ENCODE measurements at regions not wholly inside any gene's neighbourhood (a gene's known extent, or its start where the extent isn't known, plus 50 kb on each side); places are given as distances from the start of the nearest gene placed in this dataset.
"Not testable (repeated sequence)": the region's sequence is repeated elsewhere in the genome, so short reads cannot be mapped to it uniquely, and the experiment has no call there.

DNA sequence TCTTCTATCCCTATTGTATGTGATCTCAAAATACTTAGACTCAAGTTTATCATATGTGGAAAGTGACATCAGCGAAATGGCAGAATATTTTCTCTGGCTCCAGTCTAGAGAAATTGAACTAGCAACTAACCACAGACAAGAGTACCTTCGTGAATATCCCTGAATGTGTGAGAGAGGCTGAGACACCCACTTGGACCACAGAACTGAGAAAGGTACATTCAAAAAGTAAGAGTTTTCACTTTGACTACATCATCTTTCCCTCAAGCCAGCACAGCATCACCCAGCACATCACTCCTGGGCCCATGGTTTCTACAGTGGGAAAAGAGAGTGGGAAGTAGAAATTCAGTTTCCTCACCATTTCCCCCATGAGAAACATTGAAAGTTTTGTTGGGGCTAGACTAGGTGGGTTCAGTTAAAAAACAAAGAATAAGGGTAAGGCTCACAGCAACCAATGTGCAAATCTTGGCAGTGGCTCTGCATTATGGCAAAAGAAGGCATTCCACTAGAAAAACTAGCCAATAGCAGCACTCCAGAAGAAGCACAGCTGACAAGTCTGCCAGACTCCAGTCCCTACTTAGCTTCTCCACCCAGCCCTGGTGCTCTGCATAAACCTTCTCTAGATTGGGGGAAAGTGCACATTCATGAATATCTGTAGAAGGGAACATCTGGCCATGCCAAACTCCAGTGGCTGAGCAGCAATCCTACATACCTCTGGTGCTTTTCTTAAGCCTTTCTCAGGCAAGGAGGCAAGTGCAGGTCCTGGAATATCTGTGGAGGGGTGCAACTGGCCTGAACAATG lies 225.6 kb upstream of the VLDLR start:
- DNase-seq = no peak

DNA sequence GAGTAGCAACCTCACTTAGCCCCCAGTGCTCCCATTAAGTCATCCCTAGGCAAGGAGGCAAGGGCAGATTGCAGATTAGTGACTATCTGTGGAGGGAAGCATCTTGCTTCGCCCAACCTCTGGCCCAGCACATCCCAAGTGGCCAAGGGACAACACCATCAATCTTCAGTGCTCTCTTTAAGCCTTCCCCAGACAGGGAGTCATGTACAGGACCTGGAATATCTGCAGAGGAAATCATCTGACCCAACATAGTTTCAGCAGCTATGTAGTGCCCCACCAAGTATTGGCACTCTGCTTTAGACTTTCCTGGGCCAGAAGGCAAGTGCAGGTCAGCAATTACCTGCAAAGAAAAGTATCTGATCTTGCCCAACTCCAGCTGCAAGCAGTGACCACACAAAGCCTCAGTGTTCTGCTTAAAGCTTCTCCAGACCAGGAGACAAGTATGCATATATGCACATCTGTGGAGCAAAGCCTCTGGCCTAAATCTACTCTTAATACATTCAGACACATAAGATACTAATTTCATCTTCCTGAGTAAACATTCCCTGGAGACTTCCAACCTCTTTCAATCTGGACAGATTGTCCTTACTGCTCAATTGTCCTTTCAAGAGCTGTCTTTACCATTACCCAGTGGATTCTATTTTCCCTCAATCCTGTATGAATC lies 224.8 kb upstream of the VLDLR start:
- DNase-seq = no peak

DNA sequence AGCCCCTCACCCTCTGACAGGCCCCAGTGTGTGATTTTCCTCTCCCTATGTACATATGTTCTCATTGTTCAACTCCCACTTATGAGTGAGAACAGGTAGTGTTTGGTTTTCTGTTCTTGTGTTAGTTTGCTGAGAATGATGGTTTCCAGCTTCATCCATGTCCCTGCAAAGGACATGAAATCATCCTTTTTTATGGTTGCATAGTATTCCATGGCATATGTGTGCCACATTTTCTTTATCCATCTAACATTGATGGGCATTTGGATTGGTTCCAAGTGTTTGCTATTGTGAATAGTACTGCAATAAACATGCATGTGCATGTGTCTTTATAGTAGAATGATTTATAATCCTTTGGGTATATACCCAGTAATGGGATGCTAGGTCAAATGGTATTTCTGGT lies 223.7 kb upstream of the VLDLR start:
- DNase-seq = not testable (repeated sequence)

GRCh38 chr9:2401746-2402145 lies 219.8 kb upstream of the VLDLR start:
- not testable (repeated sequence) for DNase-seq

DNA sequence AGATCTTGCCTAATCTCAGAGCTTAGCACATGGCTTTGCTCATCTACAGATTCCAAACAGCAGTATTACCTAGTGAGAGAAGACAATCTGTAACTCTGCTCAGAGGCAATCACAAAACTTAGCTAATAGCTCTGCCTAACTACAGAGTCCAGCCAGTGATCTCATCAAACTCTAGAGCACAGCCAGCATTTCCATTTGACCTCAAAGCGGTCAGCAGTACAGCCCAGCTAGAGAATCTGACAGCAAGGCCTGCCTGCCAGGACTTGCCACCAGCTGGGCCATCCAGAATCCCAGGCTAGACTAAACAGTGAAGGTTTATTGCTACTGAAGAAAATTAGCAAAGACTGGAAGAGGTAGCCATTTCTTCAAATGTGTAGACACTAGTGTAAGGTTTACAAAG lies 217.9 kb upstream of the VLDLR start:
- DNase-seq = no peak

DNA sequence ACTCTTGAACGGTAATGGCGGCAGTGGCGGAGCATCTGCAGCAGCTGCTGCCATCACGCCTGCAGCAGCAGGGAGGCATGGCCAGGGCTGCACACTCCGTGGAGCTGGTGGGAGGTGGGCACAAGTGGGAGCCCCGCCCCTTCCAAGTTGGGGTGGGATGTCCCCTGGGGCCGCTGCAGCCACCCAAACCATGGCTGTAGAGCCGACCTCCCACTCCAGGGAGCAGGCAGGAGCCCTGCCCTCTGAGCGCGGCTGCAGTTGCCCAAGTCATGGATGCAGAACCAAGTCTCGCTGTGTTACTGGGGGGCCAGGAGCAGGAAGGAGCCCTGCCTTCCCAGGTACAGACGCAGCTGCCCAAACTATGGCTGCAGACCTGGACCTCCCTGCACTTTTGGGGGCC lies 215.3 kb upstream of the VLDLR start:
- DNase-seq = no peak

GRCh38 chr9:2407450-2407849 lies 214.1 kb upstream of the VLDLR start:
- no peak for DNase-seq

DNA sequence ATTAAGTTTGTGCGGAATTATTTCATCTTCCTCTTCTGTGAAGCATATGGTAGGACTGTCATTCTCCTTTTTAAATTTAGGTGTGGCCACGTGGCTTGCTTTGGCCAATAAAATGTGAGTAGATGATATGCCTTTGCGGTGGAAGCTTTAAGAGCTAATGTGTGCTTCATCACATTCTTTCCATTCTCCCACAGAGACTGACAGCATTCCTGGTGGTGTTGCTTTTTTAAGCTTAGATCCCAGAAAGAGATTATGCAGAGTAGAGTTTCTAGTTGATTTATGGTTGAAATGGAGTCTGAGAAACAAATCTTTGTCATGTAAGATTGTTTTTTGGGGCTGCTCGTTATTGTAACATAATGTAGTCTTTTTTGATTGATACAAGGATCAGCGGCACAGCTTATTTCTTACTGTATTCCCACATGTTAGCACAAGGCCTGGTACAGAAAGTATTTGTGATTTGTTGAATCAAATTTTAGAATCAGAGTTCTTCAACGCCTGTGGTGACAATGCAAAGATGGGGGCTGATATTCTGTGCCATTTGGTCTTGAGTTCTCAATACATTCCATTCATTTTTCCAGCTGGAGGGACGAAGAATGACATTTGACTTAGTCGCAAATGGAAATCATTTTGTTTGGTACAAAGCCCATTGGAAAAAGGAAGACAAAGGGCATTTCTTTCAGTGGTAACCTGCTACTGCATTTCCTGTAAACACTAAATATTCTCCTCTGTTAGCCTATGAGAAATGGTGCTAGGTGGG lies 209.9 kb upstream of the VLDLR start:
- DNase-seq = no peak

- DNase-seq = no peak
Observed at GRCh38 chr9:2413160-2413805, 208.3 kb upstream of the VLDLR start.

GRCh38 chr9:2414465-2414864 lies 207.1 kb upstream of the VLDLR start:
- no peak for DNase-seq

- DNase-seq = no peak
Observed at GRCh38 chr9:2415326-2415725, 206.3 kb upstream of the VLDLR start.

- no peak for DNase-seq
Observed at GRCh38 chr9:2417730-2418129, 203.9 kb upstream of the VLDLR start.

DNA sequence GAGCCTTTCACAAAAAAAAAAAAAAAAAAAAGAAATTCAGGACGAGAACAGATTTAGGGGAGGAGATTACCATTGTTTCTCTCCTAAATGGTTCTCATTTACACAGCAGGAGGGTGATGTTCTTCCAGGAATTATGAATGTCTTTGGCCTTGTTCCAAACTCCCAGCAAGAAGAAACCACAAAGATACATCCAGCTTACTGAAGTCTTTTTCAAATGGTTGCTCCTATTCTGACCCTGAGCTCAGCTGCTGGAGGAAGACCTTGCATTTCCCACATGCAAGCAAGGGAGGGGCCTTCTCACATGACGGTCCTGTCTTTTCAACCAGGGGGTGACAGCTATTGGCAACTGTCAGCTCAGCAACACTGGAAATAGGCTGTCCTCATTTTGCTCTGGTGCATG lies 203.0 kb upstream of the VLDLR start:
- DNase-seq = no peak

- no peak for DNase-seq
Observed at GRCh38 chr9:2419347-2419746, 202.2 kb upstream of the VLDLR start.

DNA sequence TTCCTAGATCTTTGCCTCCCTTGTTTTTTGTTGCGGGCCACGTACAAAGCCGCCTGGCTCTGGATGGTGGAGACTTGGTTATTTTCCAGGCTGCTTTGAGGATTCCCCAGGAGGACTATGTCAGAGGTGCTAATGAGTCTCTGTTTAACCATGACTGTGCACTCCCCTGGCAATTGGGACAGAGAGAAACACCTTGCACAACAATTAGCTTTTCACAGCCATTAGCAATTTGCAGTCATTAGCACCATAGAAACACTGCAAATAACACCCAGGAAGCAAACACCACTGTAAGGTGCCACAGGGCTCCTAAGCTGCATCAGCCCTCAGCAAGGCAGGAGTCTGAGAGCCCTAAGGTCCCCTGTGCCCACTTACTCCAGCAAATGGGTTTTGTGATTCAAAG lies 201.0 kb upstream of the VLDLR start:
- no peak for DNase-seq

DNA sequence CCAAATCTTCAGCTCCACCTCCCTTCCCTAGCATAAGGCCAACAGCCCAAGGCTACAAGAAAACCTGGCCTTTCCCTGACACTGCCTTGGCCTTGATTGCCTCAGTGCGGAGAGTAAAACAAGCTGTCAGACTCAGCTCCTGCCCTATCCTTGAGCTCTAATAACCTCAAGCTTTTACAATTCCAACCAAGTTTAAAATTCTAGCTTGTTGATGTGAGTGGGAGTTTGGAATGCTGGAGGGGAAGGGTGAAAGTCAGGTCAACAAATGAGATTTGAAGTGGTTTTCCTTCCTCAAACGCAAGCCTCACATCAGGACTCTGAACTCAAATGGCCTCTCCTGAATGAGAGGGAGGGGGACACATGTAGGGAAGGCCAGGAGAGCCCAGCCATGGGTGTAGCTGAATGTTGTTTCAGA lies 197.0 kb upstream of the VLDLR start:
- DNase-seq = no peak

- DNase-seq = no peak
Observed at GRCh38 chr9:2425676-2426075, 195.9 kb upstream of the VLDLR start.

GRCh38 chr9:2427120-2427891 lies 194.3 kb upstream of the VLDLR start:
- DNase-seq = no peak

DNA sequence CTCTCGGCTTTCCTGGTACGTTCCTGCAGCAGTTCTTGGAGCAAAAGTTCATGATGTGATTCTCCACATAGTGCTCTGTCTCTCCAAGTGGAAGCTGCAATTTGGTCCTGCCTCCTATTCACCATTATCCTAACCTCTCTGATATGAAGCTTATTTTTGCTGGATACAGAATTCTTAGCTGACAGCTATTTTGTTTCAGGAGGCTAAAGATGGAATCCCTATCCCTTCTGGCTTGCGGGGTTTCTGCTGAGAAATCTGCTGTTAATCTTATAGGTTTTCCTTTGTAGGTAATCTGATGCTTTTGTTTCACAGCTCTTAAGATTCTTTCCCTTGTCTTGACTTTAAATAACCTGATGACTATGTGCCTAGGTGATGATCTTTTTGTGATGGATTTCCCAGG lies 181.6 kb upstream of the VLDLR start:
- DNase-seq = no peak

DNA sequence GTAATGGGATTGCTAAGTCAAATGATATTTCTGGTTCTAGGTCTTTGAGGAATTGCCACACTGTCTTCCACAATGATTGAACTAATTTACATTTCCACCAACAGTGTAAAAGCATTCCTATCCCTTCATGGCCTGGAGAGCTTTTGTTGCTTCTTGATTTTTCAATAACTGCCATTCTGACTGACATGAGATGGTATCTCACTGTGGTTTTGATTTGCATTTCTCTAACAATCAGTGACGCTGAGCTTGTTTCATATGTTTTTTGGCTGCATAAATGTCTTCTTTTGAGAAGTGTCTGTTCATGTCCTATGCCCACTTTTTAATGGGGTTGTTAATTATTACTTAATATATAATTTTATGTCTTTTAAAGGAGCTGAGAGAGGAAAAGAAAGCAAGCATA lies 177.7 kb upstream of the VLDLR start:
- DNase-seq = not testable (repeated sequence)

DNA sequence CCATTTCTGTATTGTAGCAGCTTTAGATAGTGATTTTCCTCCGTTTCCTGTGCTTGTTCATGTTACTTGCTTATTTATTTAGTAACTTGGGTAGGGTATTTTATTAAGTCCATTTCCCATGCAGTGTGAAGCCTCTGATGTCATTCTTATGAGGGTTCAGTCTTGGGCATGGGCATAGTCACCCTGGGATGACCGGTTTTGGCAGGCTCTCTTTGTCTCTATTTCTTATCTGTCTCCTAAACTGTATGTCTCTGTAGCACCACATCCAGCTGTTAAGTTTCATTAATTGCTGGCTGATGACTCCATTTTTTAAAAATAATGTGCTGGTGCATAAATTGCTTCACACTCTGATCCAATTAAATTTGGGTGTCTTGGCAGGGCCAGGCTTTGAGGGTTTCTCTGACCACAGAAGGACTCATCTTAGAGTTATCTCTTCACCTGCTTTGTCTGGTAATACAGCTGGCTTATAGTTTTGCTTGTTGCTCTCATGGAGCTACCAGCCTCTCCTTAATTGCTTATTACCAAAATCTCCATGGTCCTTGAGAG lies 173.3 kb upstream of the VLDLR start:
- no peak for DNase-seq

- DNase-seq = no peak
Observed at GRCh38 chr9:2453106-2453505, 168.5 kb upstream of the VLDLR start.
